A172 (cell line): ENCODE measurements at regions not wholly inside any gene's neighbourhood (a gene's known extent, or its start where the extent isn't known, plus 50 kb on each side); places are given as distances from the start of the nearest gene placed in this dataset.

Experiments
- DNase-seq: peaks from one replicate; pipeline ENCODE4 v3.0.0-alpha.2; 2015; ENCODE audit warnings: low spot score

DNA sequence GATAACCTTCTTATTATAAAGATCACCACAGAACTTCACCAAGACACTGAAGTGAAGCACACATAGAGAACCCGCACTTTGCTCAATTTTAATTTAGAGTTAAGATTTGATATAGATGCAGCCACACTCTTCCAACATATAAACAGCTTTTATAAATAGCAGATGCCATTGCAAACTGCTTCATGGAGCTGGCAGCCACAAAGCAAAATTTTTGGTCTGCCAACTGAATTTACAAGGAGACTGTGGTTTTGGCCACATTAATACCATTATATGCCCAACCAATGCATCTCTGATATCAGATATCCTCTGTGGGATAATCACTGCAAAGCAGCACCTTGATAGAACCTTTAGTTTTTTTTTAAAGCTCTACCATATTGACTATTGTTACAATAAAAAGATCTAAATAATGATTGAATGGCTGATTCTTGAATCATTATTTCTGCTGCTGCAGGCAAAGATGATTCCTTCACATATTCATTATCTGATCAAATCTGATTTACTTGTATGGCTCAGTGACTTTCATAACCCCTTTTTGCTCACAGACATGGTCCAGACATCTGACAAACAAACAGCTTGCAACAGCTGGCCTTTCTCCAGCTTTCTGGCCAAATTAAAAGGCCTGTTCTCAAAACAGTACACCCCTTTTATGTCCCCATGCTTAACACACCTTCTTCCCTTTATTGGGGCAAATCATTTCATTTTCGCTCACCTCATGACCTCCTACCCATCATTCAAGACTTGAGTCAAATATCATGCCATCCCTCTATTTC is 88.4 kb downstream of the METTL4 start:
- no peak for DNase-seq

DNA sequence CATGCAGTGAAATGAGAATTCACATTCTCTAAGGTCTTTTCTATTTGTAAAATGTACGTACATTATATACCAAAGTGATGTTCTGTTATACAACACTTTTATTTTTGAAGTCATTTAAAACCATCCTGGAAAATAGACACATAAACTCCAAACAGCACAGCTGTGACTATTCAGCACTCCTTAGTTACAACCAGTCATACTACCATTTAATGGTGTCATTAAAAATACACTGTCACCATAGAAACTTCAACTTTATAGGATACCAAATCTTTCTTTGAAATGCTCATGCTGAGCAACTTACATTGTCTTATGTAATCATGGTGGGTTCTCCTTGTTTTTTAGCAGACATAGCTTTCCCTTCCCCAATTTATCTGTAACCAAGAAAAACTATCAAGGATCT is 85.3 kb downstream of the METTL4 start:
- DNase-seq = no peak

GRCh38 chr18:2486426-2486825 is 84.9 kb downstream of the METTL4 start:
- DNase-seq = no peak
